ENCODE measurements at regions not wholly inside any gene's neighbourhood (a gene's known extent, or its start where the extent isn't known, plus 50 kb on each side); places are given as distances from the start of the nearest gene placed in this dataset.
"Not testable (repeated sequence)": the region's sequence is repeated elsewhere in the genome, so short reads cannot be mapped to it uniquely, and the experiment has no call there.

- TF ChIP-seq ZBTB43 (CRISPR knock-in tag; conservative IDR thresholded peaks at IDR 0.05); ZNF383 (CRISPR knock-in tag; IDR thresholded peaks at IDR 0.05; ENCODE audit: borderline replicate concordance); ZSCAN29 (CRISPR knock-in tag; conservative IDR thresholded peaks at IDR 0.05); NR2C2 (CRISPR knock-in tag; IDR thresholded peaks at IDR 0.05; ENCODE audit: borderline replicate concordance); TCF7L2 (IDR thresholded peaks at IDR 0.05; ENCODE audit: low read depth, low read length); MZF1 (CRISPR knock-in tag; IDR thresholded peaks at IDR 0.05; ENCODE audit: borderline replicate concordance); TGIF2 (CRISPR knock-in tag; IDR thresholded peaks at IDR 0.05); ZNF670 (CRISPR knock-in tag; IDR thresholded peaks at IDR 0.05; ENCODE audit: borderline replicate concordance); CTCF (CRISPR knock-in tag; IDR thresholded peaks at IDR 0.05); ZNF512 (CRISPR knock-in tag; IDR thresholded peaks at IDR 0.05); REXO4 (CRISPR knock-in tag; IDR thresholded peaks at IDR 0.05; ENCODE audit: borderline replicate concordance): not testable (repeated sequence)
Measured at GRCh38 chr2:64896572-64896971, 92.6 kb upstream of the SLC1A4 start.

Data from HepG2 (cell line).